Endometrium (tissue), 2 donors: ENCODE measurements at regions not wholly inside any gene's neighbourhood (a gene's known extent, or its start where the extent isn't known, plus 50 kb on each side); places are given as distances from the start of the nearest gene placed in this dataset.

Source experiments
- FAIRE-seq: peaks from 2 replicates; lab custom pipeline; 2012; peaks lifted over from hg19 to GRCh38; lab: Jason Lieb, UNC
- donor health status: control.
- donor health status: control.

DNA sequence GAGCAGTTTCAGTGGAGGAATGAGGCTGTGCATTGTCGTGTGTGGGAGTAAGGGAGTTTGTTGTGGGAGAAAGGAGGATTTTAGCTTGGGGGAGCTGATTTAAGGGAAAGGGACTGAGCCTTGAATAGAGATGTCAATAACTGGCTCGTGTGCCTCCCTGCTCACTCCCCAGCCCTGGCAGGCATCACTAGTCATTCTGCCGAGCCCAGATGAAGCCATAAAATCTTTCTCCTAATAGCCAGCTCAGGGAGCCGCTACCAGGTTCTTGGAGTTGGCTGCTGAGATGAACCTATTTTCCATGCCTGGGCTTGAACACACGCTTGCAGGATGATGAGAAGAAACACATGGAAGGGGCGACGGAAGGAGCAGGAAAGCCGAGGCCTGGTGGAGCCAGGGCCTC is 65.0 kb upstream of the POU3F1 start:
- FAIRE-seq, result no peak

DNA sequence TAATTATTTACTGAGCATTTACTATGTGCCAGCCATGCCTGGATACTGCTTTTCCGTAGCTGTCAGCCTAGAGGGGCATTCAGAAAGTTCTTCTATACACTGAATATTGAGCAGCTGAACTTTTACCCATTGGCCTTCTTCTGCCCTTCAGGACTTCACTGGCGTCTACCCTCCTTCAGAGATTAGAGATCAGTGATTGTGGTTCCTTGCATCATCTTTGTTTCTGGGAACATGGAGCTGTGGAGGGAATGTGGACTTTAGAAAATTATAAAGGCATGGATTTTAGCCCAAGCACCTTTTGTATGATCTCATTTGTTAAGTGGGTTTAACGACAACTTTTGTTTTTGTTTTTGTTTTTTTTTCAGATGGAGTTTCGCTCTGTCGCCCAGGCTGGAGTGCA is 58.7 kb upstream of the POU3F1 start:
- no peak for FAIRE-seq

DNA sequence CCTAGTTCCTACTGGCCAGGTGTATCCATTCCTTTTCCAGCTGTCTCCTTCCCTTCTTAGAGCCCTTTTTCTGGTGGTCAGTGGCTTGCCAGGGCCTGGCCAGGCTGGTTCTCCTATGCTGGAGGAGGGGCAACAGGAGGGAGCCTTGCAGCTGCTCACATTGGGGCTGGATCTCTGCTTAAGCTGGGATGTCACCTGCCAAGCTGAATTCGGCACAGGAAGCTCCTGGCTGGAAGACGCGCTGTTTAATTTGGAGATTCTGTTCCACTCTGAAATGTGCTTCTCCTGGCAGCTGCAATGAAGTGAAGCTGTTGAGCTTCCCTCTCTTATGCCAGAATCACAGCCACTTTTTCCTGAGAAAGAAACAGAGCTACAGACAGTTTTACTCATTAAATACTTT is 56.0 kb upstream of the POU3F1 start:
- no peak for FAIRE-seq

DNA sequence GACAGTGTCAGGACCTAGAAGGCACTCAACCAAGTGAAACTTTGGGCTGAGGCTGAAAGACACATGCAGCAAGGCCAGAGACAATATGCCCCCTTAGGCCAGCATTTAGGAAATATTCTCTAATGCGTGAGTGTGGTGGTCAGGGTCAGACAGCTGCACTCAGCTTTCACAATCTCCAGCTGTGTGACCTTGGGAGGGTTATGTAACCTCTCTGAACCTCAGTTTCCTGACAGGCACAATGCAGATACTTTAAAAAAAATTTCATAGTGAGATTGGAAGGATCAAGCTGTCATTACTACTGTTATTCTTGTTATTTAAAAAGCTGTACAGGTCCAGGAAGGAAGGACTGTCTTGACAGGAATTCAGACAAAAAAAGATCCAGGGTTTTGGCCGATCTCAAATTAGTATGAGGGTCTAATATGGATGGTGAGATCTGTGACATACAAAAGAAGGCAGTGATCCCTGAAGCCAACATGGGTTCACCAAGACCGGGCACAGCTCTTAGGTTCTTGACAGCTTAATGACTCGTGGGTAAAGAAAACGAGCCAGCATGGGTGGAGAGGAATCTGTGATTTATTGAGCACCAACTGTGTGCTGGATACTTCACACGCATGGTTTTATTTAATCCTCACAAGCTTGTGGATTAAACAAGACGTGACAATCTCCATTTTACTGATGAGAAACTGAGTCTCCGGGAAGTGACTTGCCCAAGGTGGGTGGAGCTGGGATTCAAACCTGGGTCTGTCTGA is 54.6 kb upstream of the POU3F1 start:
- no peak for FAIRE-seq

DNA sequence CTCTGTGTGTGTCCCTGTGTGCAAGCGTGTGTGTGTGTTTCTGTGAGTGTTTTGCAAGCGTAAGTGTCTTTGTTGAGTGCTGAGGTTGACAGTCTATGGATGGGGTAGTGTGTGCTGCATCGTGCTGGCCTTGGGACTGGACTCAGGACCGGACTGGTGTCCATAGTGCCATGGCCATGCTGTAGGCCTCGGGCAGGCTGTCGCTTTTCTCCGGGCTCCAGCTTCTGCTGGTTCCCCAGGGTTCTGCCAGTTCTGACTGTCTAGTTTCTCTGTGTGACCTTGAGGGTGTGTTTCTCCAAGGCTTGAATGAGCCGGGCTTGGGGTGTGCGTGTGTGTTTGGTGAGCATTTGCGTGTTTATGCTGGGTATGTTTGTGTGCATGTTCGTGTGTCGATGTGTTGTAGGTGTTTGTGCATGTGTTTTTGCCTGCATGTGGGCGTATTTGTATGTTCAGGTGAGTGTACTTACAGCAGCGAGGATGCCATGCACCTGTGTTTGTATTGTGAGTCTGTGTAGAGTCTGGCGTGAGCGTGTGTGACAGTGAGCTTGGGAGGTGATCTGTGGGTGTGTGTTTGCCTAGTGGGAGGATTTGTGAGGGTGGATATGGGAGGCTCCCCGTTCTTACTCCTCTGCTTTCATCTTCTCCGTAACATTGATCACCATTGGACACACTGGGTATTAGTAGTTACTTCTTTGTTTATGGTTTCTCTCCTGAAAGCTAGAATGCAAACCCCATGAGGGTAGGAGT is 51.7 kb upstream of the POU3F1 start:
- no peak for FAIRE-seq

DNA sequence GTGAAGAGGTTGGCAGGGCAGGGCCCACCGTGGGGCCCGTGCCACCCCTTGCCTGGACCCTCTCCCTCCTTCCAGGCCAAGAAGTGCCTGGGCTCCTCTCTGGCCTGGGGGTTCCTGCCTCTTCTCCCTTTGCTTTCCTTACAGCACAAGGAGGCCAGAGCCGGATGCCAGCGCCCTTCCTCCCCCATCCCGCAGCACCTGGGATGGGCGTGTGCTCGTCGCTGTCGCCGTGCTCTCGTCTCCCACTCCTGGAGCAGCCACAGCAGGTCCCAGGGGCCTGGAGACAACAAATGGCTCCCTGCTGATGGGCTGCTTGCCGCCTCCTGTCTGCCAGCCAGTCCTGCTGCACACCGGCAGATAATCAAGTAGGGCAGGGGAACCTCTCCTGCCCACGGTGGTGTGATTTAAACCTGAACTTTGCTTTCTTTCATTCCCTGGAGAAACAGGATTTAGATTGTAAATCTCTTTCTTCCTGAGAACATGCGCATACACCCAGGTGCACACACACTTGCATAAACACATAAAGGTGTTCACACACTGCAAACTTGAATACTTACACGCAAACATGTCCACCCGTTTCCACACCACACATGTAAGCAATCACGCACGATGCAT is 50.8 kb upstream of the POU3F1 start:
- no peak for FAIRE-seq
